ENCODE measurements at regions not wholly inside any gene's neighbourhood (a gene's known extent, or its start where the extent isn't known, plus 50 kb on each side); places are given as distances from the start of the nearest gene placed in this dataset.

- TF ChIP-seq EZH2 (IDR thresholded peaks at IDR 0.05; ENCODE audit: borderline replicate concordance, low read length) (no peak), CTCF (conservative IDR thresholded peaks at IDR 0.05 in 1 of 2, IDR thresholded peaks at IDR 0.05 in 1 of 2; ENCODE audit: extremely low read depth in 1 of 2, insufficient read depth in 1 of 2, low read depth in 1 of 2, low read length in 2 of 2) (no peak)
Measured at GRCh38 chr3:166362698-166363097, 525.5 kb upstream of the BCHE start.

All from mammary epithelial cell (primary cell).